Stimulated activated CD4-positive, alpha-beta T cell treated with anti-CD3 and anti-CD28 coated beads, Interleukin-2, amount 100 ng/mL, for 4 hours (primary cell): ENCODE measurements at regions not wholly inside any gene's neighbourhood (a gene's known extent, or its start where the extent isn't known, plus 50 kb on each side); places are given as distances from the start of the nearest gene placed in this dataset.

Experiments
- DNase-seq: peaks from one replicate; pipeline ENCODE4 v3.0.0-alpha.2; 2020; ENCODE audit warnings: low read depth

DNA sequence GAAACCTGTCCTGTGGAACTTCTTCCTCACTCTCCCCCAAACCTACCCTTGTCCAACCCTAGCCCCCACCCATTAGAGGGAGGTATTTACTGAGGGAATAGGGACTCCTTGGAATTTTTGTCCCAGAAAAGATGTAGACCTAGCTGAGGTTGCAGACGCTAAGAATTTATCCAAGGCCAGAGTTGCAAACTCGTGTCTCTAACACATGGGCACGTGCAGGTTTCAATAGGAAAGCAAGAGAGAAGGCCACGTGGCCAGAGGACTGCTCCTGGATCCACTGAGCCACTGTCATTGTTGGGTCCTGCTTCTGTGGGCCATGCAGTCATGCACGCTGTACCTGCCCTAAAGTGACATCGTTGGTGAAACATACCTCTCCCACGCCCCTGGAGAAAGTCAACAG lies 243.4 kb upstream of the KCNG1 start:
- no peak for DNase-seq

DNA sequence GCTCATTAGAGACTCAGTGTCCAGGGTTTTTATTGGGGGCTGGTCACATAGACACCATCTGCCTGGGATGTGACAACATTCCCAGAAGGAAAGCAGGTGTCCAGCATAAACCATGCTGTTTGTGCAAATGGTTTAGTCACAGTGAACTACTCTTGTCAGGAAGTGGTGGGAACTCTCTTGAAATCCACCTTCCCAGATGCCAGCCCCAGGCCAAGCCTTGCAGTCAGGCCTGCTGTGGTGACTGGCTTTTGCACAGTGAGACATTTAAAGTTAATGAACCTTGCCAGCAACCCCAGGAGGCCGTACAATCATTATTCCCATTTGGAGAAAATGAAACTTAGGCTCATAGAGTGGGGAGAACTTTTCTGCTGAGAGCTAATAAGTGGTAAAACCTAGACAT lies 242.5 kb upstream of the KCNG1 start:
- no peak for DNase-seq

DNA sequence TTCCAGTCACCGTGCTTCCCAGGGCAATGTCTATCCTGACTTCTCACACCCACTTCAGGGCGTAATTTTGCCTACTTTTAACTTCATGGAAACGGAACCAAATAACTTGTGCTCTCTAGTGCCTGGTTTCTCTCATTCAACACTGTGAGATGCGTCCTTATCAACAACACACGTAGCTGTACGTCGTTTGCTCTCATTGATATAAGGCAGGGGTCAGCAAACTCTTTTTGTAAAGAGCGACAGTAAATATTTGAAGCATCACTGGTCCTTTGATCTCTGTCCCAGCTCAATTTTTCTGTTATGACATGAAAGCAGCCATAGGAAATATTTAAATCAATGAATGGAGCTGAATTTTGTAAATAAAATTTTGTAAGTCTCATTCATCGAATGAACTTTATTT lies 239.3 kb upstream of the KCNG1 start:
- no peak for DNase-seq

DNA sequence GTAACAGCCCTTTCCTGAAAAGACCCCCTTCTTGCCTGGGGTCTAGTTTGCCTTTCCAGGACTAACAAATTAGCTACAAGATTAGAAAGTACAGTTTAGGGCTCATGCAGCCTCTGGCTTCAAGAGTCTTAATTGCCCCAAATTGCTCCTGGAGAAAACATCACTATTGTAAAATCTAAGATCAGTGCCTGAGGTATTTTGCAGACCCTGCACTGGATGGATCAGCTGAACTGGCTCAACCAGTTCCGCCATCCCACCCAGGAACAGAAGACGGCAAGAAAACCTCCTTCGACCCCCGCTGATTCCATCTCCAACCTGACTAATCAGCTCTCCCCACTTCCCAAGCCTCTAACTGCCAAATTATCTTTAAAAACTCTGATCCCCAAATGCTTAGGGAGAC lies 236.5 kb upstream of the KCNG1 start:
- DNase-seq = no peak

DNA sequence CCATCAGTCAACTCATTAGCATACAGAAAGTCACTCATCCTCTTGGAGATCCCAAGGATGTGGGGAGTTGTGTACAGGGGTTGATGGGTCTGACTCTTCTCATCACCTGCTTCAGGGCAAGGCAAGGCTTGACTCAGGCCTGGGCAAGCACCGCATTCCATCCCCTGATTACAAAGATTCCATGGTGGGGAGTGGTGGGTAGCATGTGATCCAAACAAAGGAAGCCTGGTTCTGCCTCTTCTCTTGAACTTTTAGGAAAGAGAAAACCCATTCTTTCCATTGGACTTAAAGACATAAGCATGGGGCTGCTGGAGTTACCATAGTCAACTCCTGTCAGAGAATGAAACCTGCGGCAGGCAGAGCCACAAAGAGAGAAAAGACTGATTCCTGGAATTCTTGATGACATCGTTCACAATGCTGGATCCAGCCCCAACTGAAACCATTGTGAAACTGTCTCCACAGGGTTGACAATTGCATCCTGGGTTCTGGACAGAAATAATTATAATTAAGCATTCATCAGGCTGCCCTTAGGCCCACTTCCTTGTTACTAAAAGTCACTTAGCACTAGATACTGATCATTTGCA lies 235.8 kb upstream of the KCNG1 start:
- no peak for DNase-seq

DNA sequence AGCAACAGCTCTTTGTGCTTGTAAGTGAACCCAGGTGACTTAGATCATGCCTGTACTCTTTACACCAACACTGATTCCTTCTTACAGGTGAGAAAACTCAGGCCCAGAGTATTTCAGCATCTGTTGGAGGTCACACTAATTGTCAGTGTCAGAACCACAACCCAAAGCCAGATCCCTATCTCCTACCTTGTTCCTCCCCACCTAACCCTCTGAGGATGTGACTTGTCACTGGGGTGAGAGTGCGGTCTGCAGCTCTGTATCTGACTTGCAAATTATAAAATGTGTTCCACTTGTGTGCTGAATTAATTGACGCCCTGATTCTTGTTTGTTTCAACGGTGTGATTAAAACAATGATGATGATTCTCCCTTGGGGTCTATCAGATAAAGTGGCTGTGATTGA lies 232.5 kb upstream of the KCNG1 start:
- DNase-seq = no peak

DNA sequence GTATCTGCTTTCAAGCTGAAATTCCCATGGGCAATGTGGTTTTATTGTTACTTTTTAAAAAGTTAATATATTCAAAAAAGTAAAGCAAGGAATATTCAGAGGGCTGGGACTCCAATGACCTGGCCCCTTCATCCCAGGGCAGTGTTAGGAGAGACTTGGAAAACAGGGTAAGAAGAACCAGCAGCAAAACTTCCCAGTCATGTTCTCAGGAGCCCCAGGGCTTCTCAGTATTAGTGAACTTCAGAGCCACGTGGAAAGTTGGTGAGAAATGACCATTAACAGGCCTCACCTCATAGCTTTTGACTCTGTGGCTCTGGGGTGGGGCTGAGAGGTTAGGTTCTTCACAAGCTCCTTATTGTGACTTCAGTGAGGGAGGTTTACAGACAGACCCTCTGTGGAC lies 230.4 kb upstream of the KCNG1 start:
- DNase-seq = no peak

DNA sequence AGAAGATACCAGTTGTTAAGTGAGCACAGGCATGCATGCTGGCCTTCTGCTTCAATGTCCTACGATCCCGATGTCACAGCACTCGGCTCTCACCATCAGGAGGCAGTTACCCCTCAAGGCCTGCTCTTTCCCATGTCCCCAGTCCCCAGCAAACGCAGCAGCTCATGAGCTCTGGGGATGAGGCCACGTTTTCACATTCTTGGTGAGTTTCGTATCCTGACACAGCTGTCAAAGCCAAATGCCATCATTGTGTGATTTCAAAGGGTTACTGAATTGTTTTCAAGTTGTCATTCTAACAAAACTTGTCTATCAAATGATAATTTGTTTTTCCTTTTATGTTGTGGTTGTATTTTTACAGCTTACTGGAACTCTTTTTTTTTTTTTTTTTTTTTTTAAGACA lies 226.9 kb upstream of the KCNG1 start:
- no peak for DNase-seq

DNA sequence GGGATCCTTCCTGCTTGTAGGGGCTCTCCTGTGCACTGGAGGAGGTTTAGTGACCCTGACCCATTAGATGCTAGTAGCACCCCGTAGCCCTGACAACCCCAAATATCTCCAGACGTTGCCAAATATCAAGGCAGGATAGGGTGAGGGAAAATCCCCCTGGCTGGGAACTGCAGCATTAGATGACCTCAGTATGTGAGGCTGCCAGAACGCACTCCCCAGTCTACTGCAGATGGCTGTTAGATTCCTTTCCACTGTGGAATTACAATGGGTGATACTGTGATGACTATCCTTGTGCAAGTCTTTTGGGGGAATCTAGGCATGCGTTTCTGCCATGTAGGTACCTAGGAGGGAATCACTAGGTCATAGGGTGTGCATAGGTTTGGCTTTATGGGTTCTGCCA lies 226.3 kb upstream of the KCNG1 start:
- no peak for DNase-seq

DNA sequence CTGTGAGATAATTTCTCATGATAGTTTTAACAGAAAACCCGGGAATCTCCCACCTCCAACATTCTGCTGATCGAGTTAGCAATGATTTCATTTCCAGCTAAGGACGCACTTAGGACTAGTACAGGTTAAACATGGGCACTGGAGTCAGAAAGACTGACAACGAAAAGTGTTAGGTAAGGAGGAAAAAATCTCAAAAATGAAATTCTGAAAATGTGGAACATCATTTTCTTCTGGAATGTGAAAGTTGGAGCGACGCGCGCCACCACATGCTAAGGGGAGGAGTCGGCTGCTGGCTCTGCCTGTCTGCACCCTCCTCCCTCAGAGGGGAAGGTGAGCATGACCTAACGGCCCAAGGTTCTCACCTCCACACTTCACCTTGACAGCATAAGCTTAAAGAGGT lies 221.6 kb upstream of the KCNG1 start:
- DNase-seq = no peak

DNA sequence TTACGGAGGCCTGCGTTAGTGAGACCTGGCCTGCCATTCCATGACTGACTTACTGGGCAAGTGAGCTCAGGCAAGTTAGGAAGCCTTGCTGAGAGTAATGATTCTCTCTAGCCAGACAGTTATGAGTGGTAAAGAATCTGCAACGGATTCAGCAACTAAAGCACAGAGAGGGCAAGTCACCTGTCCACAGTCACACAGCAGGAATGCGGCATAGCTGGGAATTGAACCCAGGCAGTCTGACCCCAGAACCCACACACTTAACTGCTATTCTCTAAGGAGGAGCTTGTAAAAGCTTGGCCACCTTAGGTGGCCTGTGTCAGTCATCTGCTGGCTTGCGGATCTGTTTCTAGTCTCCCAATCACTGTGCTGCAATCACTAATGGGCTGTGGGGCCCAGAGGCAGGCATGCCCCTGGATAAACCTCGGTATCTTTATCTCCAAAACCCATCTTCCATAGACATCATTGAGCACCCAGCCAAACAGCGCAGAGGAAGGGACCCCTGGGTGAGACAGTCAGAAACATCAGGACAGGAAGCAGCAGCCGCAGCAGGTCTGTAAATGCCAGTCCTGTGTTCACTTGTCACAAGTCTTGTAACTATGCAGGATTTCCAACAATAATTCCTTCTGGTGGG lies 215.9 kb upstream of the KCNG1 start:
- DNase-seq = no peak

DNA sequence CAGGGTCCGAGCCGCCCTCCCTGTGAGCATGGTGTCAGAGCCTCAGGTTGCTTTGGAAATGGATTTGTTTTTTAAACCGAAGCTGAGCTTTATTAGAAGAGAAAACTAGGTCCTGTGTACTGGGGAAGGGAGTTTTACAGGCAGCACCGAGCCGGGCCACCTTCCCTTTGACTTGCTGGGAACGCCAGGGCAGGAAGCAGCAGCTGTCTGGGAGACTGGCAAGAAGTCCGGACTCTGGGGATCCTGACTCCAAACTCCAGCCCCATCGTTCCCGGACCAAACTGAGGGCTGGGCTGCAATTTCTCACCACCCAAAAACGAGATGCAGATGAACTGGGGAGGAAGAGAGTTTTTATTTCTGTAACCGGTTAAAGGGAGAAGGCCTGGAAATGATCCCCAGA lies 214.9 kb upstream of the KCNG1 start:
- no peak for DNase-seq

DNA sequence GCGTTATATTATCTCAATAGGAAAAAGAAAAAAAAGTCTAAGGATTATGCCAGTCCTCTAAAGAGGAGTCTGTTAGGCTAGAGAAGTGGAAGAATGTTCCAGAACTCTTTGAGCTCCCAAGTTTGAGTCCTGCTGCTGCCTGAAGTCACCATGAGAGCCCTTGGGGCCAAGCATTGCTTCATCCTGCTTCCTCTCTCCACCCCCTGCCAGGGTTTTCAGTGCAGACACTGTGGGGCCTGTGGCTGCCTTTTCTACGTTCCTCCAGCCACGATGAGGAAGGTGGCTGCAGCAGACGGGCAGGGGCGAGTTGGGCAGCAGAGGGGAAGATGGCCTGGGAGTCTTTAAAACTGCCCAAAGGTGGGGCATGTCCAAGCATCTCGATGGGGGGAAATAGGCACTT lies 214.4 kb upstream of the KCNG1 start:
- DNase-seq = no peak

DNA sequence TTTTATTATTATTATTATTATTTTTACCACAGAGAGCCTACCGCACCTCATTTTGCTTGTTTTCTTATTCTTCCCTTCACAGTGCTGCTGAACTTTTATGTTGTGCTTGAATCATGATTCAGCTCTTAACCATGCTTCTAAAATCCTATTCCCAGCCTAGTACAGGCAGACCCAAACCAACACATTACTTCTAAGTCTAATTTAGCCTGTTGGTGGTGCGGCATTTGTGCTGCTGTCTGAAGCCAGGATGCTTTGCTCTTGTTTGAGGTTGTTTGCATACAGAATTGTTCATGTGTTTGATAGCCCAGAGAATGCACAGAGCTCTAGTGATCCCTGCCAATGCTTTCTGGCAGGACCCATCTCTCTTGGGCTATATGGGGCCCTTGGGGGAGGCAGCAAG lies 213.5 kb upstream of the KCNG1 start:
- no peak for DNase-seq

DNA sequence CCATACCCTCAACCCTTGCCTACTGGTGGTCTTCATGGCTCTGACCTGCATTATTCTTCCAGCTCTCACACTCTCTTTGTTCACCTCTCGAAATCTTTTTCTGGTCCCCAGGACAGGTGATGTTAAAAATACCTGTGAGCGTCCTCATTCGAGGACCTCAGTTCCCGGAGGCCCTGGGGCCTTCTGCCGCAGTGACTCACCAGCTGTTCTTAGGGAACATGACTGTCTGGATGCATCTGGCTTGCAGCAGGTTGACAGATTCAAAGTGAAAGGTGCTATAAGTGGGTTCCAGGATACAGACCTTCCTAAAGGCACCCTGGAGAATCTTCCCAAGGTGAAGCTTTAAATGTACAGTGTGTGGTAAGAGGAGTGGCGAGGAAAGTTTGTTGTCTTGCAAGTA lies 210.4 kb upstream of the KCNG1 start:
- DNase-seq = no peak

DNA sequence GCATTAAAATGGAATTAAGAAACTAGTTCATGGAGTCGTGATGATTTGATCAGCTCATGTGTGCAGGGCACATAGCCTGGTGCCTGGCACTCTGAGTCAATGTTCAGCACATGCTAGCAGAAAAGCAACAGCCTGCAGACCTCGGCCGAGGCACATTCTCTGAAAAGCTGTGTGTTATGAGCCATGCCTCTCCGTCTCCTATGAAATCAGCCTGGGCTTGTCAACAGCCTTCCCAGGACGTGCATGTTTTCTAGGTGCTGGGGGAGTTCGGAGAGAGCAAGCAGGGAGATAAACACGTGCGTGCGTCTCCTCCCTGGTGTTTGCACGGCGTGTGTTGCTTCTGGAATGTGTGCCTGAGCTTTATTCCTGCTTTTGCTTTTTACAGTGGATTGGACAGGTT lies 207.8 kb upstream of the KCNG1 start:
- no peak for DNase-seq

DNA sequence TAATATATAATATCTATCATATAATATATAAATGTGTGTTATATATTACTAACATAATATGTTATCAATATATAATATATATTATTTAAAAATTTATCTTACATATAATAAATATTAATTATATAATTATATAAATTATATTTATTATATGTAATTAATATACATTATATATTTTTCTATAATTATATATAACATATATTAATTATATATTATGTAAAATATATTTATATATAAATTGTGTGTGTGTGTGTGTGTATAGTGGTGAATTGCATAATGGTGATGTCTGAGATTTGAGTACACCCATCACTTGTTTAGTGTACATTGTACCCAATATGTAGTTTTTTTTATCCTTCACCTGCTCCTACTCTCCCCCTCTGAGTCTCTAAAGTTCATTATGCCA lies 205.9 kb upstream of the KCNG1 start:
- no peak for DNase-seq

DNA sequence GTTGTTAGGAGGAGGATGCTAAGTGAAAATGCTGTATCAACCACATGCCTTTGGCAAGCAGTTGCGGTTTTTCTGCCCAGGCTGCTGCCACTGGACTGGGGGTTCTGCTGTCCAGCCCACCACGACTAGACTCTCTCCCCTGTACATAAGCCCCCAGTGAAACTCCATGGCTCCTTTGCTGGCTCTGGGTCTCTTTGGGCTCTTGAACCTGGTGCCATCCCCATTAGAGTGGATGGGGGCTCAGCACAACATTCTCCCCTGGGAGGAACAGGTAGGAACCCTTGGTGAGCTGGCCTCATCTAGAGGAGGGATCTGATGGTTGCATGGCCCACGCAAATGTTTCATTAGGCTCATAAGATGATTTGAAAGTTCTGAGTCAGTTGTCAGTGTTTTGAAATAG lies 204.8 kb upstream of the KCNG1 start:
- no peak for DNase-seq

DNA sequence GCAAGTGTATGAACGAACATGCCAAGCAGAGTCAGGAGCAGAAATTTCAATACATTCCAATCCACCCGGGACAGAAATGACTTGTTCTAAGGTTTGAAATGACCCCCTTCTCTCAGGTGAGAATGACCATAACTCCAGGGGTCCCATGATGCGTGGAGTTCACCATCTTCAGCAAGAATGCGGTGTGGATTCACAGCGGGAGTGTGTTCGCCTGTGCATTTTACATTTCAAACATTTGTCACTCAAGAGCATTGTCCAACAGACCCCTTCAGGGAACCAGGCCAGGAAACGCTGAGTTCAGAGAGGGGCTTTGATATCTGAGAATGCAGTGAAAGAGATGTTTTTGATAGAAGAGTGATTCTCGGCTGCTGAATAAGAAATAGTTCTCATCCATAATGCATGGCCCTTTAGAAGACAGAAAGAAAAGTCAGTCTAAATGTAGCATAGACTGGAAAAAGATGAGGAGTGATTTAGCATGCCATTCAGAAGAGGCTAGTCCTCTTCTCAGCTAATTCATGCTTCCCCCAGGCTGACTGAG lies 200.3 kb upstream of the KCNG1 start:
- DNase-seq = no peak

DNA sequence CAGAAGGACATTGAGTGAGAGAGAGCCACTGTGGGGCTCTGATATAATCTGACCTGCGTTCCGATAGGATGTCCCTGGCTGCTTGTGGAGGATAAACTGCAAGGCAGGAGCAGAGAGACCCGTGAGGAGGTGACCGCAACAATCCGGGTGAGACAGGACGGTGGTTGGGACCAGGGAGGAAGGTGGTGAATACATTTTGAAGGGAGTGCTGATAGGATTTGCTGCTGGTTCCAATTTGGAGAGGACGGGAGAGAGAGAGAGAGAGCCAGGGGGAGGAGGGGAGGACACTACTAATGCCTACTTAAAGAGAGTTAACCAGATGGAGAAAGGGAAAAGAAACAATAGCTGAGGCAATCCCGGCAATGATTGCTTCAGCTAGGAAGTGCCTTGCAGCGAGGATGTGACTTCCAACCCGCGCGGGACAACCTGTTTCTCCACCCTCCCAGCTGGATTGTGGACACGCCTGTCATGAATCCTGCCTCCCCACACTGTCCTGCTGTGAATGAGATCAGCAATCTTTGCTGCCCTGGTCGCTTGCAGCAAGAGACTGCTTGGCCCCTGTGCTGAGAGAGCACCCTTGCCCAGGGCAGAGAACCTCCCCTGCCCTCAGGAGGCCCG lies 199.0 kb upstream of the KCNG1 start:
- DNase-seq = no peak

DNA sequence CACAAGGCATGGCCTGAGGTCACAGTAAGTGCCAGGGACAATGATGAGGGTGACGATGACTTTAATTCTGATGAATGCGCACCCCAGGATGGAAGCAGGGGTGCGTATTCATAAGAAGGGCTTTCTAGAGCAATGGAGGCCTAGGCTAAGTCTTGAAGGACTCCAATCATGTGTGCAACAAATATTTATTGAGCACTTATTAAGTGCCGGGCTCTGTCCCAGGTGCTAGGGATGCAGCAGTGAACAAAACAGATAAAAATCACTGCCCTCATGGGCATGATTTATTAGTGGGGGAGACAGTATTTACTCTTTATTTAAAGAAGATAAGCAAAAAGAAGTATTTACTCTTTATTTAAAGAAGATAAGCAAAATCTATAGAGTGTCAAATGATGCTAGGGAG lies 198.2 kb upstream of the KCNG1 start:
- no peak for DNase-seq

DNA sequence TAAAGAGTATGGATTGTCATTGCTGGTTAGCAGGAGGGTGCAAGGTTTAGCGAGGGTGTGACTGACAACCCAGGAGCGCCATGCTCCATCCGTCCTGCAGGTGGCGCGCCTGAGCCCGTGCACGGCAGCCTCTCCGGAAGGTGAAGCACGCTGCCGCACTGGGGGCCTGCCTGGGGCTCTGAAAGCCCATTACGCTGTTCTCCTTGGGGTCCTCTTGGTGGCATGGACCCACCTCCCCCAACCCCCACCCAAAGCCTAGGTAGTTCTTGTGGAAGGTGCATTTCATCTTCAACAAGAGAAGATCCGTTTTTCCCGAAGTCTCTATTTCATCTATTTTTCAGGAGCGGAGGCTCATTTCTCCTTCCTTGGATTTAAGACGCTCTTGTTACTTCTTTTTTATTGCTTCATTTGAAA lies 197.4 kb upstream of the KCNG1 start:
- peak; percentile 17 for DNase-seq

DNA sequence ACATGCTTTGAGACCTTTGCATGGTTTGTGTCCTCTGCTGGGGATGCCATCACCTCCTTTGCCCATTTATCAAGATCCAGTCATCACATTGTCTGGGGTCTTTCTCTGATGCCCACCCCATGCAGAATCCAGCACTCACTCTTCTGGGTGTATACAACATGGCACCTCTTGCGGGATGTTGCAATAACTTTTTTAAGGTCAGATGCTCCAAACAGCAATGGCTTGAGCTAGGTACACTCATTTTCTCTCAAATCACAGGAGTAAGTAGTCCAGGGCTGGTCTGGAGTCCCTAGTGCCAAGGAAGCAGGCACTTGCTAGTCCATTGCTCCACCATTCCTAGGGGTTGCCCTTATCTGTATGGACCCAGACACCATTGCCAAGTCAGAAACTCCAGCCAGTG lies 196.6 kb upstream of the KCNG1 start:
- no peak for DNase-seq

DNA sequence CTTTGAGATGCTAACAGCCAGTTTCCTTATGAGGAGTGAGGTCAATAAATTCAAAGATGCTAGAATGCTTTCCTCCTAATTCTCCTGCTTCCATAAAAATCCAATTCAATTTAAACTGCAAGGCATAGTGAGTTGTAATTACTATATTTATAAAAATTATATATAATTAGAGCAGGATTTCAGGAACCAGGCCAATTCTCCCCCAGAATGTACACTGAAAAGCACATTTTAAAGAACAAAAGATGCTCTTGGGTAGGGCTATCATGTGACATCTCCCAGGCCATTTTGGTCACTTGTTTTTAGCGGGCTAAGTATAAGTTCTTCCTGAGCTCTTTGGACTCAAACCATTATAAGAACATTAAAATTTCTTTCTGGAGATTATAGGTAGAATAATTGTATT lies 195.7 kb upstream of the KCNG1 start:
- no peak for DNase-seq
